ENCODE measurements at regions not wholly inside any gene's neighbourhood (a gene's known extent, or its start where the extent isn't known, plus 50 kb on each side); places are given as distances from the start of the nearest gene placed in this dataset.

DNA sequence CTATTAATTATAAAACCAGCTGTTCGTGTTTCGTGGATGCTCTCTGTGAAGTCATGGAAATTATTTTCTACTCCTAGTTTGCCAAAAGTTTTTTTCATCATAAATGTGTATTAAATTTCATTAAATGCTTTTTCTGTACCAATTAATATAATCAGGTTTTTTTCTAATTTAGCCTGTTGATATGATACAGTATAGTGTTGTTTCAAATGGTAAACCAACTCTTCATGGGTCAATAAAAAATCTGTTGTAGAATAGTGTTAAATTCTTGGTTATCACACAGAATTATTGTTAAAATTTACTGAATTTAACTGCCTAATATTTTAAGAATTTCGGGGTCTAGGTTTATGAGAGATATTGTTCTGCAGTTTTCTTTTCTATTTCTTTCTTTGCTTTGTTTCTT is 505.9 kb upstream of the MANEA start:
- FAIRE-seq, result no peak

DNA sequence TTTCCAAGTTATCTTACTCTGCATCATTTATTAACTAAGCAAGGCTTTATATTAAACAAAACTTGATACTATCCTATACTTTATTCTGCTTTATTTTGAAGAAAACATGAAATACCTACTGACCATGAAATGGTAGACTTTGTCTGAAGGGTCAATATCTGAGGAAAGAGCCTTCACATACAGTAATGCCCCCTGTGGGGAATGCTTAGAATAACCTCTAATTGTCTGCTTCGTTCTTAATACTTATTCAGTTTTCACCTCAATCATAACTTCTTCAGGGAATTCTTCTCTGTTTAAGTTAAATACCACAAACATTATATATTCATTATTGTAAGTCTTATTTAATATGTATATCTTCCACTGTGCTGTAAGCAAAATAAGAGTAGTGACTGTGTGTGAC is 498.9 kb upstream of the MANEA start:
- FAIRE-seq, result no peak

DNA sequence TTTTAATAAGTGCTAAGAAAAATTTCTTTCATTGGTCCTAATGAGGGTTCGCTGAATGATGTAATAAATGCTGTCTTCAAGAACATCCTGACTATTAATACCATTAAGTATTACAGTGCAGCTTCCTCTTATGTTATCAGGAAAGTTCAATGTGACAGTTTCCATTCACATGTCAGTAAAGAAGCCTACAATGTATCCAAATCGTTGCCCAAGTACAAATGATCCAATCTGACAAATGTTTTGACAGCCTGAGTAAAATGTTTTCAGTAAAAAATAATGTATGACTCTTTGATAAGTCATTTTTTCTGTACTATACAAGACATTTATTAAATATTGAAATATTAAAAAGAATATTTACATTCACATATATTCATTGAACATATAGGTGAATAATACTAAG is 496.1 kb upstream of the MANEA start:
- no peak for FAIRE-seq

DNA sequence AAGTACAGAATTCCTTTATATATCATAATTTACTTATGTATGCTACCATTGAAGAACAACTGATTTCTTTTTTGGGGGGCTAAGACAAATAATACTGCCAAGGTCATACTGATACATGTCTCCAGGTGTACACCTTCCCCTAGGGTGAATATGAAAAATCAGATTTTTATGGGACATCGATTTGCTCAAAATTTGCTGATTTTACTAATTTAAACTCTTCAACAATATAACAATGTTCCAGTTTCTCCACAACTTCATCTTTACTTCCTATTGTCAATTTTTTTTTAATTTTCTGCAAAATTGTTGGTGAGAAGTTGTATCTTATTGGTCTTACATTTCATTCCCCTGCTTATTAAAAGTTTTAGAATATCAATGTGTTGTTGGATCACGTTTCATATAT is 495.4 kb upstream of the MANEA start:
- no peak for FAIRE-seq

DNA sequence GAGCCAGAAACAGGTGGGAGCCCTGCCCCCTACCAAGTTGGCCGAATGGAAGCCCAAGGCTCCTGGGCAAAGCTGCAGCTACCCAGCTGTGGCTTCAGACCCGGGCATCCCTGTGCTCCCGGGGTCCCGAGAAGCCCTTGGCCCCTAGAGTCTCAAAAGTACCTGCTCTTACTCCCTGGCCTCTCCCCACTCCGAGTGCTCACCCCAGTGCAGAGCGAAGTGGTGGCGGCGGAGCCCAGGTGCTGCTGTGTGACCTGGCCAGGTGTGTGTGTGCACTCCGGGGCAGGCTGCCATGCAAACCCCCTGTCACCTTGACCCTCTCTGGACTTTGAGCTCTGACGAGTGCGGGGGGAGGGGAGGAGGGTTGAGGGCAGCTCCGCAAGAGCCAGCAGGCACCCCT is 493.8 kb upstream of the MANEA start:
- FAIRE-seq, result no peak

DNA sequence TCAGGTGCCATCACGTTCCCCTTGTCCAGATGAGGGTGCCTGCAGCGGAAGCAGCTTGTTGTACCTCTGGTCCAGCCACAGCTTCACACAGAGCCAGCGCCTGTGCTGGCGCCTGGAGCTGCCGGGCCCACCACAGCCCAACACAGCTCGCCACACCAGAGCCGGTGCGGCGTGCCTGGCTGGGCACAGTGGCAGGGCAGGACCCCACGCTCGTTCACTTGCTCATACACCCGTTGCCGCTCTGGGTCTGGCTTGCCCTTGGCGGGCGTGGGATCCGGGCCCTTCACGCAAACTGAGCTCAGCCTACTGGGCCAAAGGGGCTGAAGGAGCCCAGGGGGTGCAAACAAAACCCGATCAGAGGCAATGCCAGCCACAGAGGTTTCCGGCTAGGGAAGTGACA is 492.5 kb upstream of the MANEA start:
- FAIRE-seq, result no peak

DNA sequence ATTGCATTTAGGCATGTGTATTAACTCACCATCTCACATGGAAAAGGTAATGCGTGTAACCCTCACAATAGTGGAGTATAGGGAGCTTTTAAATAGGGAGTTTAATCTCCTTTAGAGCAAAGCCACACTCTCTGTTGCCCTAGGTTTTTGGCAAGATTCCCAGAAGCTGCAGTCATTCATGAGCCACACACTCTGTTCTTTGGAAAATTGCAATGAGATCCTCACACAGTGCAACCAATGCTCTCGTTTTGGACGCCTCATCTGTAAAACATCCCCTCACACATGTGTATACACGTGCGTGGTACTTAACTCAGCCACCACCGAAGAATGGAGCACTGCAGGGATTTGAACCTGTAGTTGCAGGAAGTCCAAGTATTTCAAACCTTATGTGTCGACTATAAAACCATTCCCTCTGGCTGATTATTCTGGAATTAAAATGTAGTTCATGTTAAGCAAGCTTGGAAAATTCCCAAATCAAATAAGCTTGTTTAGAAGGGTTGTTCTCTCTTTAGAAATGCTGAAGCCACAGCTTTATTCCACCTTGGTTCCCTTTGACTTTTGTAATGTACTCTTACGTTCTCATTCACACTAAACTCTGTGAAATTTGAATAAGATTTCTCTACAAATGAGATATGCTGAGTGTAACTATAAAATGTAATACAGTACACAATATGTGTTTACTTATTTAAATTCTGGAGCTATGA is 489.8 kb upstream of the MANEA start:
- FAIRE-seq, result no peak

DNA sequence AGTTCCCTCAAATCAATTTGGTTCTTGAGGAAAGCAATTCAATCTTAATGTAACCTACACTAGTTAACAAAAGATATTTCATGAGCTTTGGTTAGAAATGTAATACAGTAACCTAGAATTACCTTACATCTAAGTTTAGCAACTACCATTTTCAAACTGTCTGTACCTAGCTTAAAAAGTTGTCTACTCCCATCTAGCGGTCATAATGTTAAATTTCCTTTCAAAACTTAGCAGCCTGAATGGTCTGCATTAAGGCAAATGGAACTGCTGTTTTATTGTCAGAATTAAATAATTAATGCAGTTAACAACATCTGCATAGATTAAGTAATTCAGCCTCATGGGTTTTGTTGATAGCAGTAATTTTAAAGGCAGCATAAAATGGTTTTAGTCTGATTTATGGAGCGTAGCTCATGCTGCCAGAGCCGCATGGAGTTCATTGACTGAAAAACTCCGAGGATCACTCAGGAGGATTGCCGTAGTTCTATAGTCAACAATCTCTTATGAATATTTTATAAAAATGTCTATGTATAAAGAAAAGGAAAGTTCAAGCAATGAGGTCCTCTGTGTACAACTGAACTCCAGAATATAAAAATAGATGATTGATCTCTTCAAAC is 485.4 kb upstream of the MANEA start:
- FAIRE-seq, result no peak

DNA sequence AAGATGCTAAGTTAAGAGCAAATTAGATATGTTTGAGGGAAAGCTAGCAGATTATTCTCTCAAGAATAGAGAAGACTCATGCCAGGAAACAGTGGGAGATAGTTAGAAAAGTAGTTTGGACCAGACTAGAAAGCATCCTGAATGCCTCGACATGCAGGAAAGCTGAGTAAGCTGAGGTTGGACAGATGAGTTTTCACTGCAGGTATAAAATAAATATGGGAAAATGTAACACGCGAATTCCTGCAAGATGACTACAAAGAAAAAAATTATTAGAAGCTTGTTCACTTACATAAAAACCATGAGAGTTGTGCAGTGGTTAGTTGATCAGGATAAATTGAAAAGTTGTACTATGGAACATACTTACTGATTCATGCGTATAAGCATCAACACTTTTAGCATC is 484.2 kb upstream of the MANEA start:
- FAIRE-seq, result no peak

DNA sequence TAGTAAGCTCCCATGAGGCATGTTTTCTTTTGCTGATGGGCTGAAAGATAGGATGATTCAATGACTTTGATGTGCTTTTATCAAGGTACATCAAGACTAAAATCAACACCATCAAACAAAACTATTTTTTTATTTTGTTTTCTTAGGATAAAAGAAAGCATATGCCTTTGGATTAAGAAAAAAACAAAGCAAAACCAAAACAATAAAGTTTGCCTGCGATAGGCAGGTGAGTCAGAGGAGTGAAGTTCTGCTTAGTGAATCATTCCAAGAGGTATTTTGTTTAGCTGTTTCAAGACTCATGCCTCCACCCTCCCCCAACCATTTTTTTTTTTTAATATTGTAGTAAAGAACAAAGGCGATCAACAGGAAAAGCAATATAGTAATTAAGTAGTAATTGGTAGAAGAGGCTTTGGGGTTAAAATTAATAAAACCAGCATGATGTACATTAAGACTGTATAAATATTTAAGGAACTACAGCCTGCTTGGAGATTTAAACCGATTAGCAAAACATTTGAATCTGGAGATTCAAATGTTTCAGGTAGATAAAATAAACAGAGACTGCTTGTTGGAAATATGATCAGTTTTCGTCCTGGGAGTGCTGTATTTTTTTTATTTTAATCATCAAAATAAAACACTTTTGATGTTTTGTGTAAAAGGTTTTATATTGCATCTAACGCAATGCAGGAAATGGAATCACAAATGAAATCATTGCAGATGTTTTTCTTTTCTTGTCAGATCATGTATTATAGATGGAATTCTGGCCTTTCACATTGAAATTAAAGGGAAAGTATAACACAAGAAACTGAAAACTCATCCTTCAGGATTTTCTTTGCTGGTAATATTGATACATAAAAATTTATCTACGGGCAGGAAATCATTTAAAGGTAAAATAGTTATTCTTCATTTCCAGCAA is 482.3 kb upstream of the MANEA start:
- no peak for FAIRE-seq

DNA sequence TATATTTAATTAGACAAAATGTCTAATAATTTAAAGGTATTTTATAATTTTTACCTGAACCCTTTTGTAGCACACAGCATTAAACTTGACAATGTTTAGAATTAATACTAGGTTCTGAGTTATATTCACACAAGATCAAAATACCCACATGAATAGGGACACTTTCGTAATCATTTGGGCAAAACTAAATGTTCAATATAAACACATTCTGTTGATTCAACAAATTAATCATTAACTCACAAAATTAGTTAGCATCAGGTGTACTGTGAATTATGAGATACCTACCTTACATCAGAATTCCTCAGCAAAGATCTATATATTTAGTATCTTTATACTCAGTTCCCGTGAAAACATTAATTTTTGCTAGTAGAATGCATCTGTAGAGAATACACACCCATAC is 481.5 kb upstream of the MANEA start:
- FAIRE-seq, result no peak

DNA sequence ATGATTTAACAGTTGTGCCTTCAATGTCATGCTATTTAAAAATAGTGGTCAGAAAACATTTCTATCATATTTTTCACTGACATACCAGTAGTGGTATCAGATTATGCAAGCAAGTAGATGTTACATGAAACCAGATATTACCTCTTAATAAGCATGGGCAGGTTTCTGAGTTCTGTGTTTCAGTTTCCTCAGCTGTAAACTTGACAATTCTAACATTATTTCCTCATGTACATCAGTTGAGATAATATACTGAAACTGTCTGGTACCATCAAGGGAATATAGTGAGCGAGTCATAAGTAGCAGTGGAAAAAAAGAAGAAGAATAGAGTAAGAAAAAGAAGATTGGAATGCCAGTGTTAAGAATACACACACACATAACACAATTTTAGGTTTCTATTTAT is 477.9 kb upstream of the MANEA start:
- FAIRE-seq, result no peak

DNA sequence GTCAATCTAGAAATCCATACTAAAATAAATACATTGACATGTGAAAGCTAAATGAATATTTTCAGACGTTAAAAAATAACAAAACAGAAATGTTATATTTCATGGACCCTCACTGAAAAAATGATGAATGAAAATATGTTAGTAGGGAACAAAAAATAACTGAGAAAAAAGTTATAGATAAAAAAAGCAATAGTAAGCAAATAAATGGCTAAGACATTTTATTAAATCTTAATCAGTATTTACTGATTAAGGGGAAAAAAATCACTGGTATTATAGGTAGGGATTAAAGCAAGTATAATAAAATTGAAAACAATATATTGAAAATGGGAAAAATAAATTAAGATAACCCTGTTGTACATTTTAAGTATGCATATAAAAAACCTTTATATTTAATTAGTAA is 468.1 kb upstream of the MANEA start:
- FAIRE-seq, result no peak

DNA sequence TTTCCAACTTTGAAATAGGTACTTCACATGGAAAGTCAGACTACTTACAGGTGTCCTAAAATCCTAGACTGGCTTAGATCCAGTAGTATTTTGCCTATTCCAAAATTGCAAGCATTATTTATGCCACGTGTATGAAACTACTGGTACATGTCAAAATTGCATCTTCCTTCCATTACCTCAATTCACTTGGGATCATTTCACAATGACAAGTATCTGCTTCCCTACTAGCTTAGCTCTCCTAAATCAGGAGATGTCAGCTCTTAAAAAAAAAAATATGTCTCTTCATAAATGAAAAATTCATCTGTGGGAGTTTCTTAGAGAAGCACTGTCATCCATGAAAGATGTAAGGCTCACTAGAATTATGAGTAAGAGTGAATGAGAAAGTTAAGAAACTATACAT is 466.6 kb upstream of the MANEA start:
- FAIRE-seq, result no peak

DNA sequence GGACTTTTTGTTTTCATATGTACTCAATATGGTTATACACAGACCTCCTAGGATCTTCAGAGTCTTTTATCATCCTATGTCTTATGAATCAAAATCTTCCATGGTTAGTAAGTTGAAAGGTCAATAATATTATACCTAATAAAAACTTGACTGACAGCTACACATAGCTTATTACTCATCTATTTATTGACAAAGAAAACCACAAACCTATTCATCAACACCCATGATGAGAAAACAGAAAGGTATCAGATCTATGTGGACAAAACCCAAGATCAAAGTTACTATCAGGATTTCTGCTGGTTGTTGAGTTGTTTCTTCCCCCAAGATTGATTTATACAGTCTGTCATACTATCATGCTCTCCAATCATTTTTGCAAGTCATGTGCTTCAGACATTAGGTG is 460.1 kb upstream of the MANEA start:
- no peak for FAIRE-seq

DNA sequence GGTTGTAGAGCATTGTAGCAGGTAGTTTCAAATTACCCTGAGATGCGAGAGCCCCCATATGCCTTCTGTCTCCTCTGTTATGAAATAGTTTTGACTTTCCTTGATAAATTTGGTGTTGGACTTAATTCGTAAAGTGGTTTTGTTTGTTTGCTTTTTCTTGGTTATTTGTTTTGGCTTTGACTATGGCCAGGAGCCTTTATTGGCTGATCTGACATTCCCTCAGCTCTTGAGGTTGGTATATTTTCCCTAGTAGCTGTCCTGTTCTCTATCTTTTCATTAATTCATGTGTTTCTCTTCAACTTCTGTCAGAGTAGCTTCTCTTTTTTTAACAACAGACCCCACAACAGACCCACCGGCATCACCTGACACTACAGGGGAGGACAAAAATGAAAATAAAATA is 457.4 kb upstream of the MANEA start:
- FAIRE-seq, result no peak

DNA sequence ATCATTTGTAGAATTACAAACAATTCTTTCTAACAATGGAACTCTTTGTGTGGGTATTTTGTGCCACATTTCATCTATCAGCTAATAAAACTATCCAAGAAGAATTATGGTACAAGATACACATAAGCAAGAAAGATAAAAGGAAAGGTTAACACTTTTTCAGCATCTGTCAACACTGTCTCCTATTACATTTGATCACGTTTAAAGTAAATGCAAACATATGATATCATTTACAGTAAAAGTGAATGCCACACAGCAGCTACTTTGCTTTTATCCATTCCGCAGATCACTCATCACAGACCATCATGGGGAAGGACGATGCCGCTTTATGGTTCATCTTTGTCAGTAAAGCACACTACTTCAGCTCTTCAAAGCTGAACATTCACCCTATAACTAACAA is 456.4 kb upstream of the MANEA start:
- no peak for FAIRE-seq

DNA sequence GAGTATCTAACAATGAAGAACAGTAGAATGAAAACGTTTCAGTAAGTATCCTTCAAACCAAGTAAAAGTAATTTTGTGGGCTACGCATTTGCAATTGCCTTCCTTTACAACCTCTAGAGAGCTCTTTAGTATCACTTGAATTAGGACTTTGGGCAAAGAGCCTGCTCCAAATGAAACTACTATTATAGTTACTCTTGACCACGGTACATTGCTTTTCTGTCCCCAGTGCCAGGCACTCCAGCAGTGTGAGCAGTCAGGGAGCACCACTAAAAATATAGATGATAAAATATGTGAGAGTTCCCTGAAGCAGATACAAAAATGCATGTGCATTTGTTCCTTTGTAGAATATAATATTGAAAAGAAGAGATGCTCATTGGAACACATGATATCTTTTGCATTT is 450.1 kb upstream of the MANEA start:
- no peak for FAIRE-seq

DNA sequence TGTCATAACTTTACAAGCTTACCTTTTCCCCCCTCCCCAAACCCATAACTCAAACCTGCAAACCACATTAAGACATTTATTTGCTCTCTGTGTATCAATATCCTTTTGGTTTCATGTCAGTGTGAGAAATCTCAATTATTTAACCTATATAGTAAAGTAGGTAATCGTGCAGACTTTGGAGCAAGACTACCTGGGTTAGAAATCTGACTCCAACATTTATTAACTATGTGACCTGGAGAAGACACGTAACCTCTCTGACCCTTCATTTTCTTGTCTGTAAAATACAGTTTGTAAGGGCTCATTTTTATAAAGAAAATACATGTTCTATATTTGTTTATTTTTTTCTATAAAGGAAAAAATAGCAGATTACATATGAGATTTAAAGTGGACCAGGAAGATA is 448.9 kb upstream of the MANEA start:
- no peak for FAIRE-seq

DNA sequence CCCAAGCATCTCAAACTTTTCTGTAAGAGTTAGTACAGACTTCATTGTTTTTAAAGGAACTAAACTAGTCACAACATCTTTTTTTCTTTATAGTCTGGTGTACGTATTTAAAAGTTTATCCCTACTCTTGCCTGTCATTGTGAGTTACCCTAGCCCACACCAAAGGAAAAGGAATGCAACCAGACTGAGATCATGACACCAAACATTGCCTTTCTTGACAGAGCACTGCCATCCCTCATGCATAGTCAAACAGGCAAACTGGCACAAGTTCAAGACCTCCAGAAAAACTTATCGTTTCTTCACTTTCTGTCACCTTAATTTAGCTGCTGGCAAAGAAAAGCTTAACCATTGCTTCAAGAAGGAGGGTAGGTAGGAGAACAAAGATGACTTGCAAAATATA is 448.4 kb upstream of the MANEA start:
- FAIRE-seq, result no peak

DNA sequence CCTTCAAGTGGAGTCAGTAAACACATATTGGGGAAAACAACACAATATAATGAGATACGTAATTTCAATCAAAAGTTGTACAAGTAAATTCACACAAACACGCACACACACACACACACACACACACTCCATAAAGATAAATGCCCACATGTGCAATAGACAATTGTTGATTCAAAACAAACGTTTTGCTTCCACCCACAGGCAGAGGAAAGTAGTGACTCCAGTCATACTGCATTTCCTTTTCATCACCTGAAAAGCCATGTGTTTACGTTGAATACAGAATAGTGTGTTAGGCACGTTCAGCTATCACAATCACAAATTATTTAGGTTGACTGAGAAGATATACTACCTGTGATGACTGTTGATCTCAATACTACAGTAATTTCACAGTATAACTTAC is 443.8 kb upstream of the MANEA start:
- no peak for FAIRE-seq

DNA sequence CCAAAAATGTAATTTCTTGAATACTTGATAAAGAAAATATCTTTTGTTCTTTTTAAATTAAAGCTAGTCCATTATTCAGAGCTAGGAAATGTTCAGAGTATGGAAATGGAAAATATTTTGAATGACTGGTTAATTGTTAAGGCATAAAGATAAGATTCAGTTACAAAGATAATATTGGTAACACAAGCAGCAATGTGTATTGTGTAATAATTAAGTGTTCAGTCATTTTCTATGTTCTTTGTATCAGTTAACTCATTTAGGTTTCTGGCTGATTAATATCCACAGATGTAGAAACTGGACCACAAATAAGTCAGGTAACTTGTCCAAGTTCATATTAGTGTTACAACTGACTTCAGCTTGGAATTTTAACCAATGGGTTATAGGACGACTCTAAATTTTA is 442.2 kb upstream of the MANEA start:
- no peak for FAIRE-seq

DNA sequence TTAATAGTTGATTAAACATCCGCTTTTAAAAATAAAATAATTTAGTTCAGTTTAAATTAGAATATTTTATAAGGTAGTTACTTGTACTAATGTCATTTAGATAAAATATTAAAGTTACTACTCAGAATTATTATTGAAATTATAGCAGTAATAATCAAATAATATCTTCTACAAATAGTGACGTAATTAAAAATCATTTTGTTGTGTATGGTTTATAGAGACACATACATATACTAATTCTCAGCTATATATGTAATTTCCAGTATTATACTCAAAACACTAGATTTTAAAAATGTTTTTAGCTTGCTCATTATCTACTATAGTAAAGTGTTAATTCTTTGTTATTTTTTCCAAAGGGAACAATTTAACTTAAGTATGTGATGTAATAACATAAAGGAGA is 435.2 kb upstream of the MANEA start:
- no peak for FAIRE-seq

DNA sequence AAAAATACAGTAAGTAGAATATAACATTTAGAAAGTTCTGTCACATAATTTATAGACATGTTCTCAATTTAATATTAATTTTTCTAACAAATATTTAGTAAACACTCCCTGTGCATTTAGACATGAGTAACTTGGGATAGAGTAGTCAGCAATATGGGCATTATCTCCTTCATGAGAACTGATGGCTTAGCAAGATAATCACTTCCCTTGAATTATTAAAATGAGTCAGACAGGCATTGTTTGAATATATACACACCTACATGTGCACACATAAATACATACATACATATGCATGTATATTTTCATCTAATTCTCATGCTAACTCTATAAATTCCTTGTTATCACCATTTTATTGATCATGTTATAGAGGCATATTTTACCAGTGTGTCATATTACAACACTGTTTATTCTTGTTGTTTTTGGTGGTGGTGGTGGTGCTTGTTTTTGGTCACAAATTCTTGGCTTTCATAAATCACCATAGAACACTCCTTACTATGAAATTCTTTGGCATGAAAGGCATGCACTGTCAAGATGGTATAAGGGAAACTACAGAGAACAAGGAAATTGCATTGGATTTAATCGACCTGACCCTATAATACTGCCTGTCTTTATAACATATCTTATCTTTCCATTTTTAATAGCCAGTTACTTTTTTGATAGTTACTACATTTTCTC is 434.5 kb upstream of the MANEA start:
- FAIRE-seq, result no peak
